Fibroblast of the aortic adventitia (primary cell): ENCODE measurements at regions not wholly inside any gene's neighbourhood (a gene's known extent, or its start where the extent isn't known, plus 50 kb on each side); places are given as distances from the start of the nearest gene placed in this dataset.

ENCODE experiments used
- DNase-seq: peaks from one replicate; pipeline ENCODE4 v3.0.0-alpha.2; 2010; ENCODE audit warnings: low read depth
- H3K4me3 ChIP-seq: 2 replicates; pipeline ENCODE4 v1.5.1; 2011; ENCODE audit warnings: low read depth, mild to moderate bottlenecking, control low read depth, low read length, moderate library complexity
- CTCF ChIP-seq: IDR thresholded peaks from 2 replicates; pipeline ENCODE4 v1.5.1; 2011; ENCODE audit warnings: mild to moderate bottlenecking, low read length, control low read depth, inconsistent platforms; ENCODE audit not compliant: insufficient read depth

- no peak overlapping the region for H3K4me3 ChIP-seq
- DNase-seq: no peak
- no peak for TF ChIP-seq CTCF
These were observed 355.5 kb upstream of the SUCLG2 start for GRCh38 chr3:68009900-68010299.

GRCh38 chr3:68007621-68008226 lies 353.3 kb upstream of the SUCLG2 start:
- H3K4me3 ChIP-seq: peak overlapping the region; percentile 9
- no peak for TF ChIP-seq CTCF
- no peak for DNase-seq

GRCh38 chr3:68006646-68007045 lies 352.2 kb upstream of the SUCLG2 start:
- no peak for DNase-seq
- H3K4me3 ChIP-seq: no peak overlapping the region
- TF ChIP-seq CTCF: no peak

GRCh38 chr3:68004091-68004490 lies 349.7 kb upstream of the SUCLG2 start:
- no peak overlapping the region for H3K4me3 ChIP-seq
- DNase-seq: no peak
- no peak for TF ChIP-seq CTCF

GRCh38 chr3:67998281-67998680 lies 343.9 kb upstream of the SUCLG2 start:
- DNase-seq: no peak
- TF ChIP-seq CTCF: no peak
- no peak overlapping the region for H3K4me3 ChIP-seq

GRCh38 chr3:67995206-67995605 lies 340.8 kb upstream of the SUCLG2 start:
- DNase-seq: no peak
- H3K4me3 ChIP-seq: no peak overlapping the region
- no peak for TF ChIP-seq CTCF

GRCh38 chr3:67986706-67987105 lies 332.3 kb upstream of the SUCLG2 start:
- H3K4me3 ChIP-seq: no peak overlapping the region
- TF ChIP-seq CTCF: no peak
- no peak for DNase-seq
